Panc1 (cell line): ENCODE measurements at regions not wholly inside any gene's neighbourhood (a gene's known extent, or its start where the extent isn't known, plus 50 kb on each side); places are given as distances from the start of the nearest gene placed in this dataset.

Experiments used
- ATAC-seq: fragments of 200-7000 bp; cut with Tn5 transposase; 2 replicates; pipeline ENCODE4 v1.9.1; 2020; ENCODE audit warnings: mild to moderate bottlenecking, moderate library complexity
- BruUV-seq: library from RNA; stranded (reverse); fragments of 400-500 nt; replicated peaks from 2 replicates; lab custom pipeline; 2021; lab: Mats Ljungman, UMichigan
- CTCF ChIA-PET: fragments of 300-600 bp; sonication (Branson Sonifier 250); formaldehyde crosslinking; loops from one replicate; lab custom pipeline; 2022; ENCODE audit warnings: antibody characterized with exemption; lab: Charles Lee
- POLR2A ChIA-PET: fragments of 300-600 bp; sonication (Branson Sonifier 250); formaldehyde crosslinking; loops from one replicate; lab custom pipeline; 2022; ENCODE audit warnings: antibody characterized with exemption; lab: Charles Lee
- DNase-seq: peaks from one replicate; pipeline ENCODE4 v3.0.0-alpha.2; 2010; ENCODE audit warnings: low read depth, low spot score
- H3K27ac ChIP-seq: 2 replicates; pipeline ENCODE4 v1.5.1; 2011; ENCODE audit warnings: mild to moderate bottlenecking, low read length, inconsistent platforms
- H3K27me3 ChIP-seq: fragments of 200-500 bp; sonication (Bioruptor generic); 2 replicates; pipeline ENCODE4 v1.6.0; 2014; ENCODE audit warnings: low read length, inconsistent platforms; ENCODE audit not compliant: control insufficient read depth, insufficient read depth
- H3K36me3 ChIP-seq: fragments of 200-500 bp; sonication (Bioruptor generic); 2 replicates; pipeline ENCODE4 v1.5.1; 2014; ENCODE audit warnings: inconsistent platforms, mild to moderate bottlenecking, low read length, moderate library complexity; ENCODE audit not compliant: control insufficient read depth, insufficient read depth
- H3K4me1 ChIP-seq: 2 replicates; pipeline ENCODE4 v1.5.1; 2011; ENCODE audit warnings: inconsistent platforms, mild to moderate bottlenecking, low read length, moderate library complexity; ENCODE audit not compliant: control insufficient read depth, insufficient read depth
- H3K4me3 ChIP-seq, 2 experiments: 2 replicates each; pipeline ENCODE4 v1.5.1; 2011 to 2012; ENCODE audit warnings: low read depth in 2 of 2, low read length in 2 of 2, mild to moderate bottlenecking in 2 of 2, inconsistent platforms in 1 of 2, moderate library complexity in 1 of 2
- H3K9me3 ChIP-seq: fragments of 200-500 bp; sonication (Bioruptor generic); 2 replicates; pipeline ENCODE4 v1.5.1; 2014; ENCODE audit warnings: low read depth, mild to moderate bottlenecking, inconsistent platforms, low read length, moderate library complexity; ENCODE audit not compliant: control insufficient read depth, insufficient read depth
- CTCF ChIP-seq: fragments of 450-650 bp; IDR thresholded peaks from 2 replicates; pipeline ENCODE4 v1.5.1; 2017; ENCODE audit warnings: mild to moderate bottlenecking
- POLR2AphosphoS5 ChIP-seq: IDR thresholded peaks from 2 replicates; pipeline ENCODE4 v1.6.1; 2012; ENCODE audit warnings: mild to moderate bottlenecking, low read depth, low read length, moderate library complexity
- REST ChIP-seq, 2 experiments: IDR thresholded peaks; 2 replicates each; pipeline ENCODE4 v1.6.1; 2011 to 2012; ENCODE audit warnings: low read depth in 2 of 2, control low read depth in 1 of 2, low read length in 1 of 2, mild to moderate bottlenecking in 1 of 2, moderate library complexity in 1 of 2; ENCODE audit not compliant: insufficient read depth in 1 of 2
- SIN3A ChIP-seq: IDR thresholded peaks from 2 replicates; pipeline ENCODE4 v1.6.1; 2012; ENCODE audit warnings: low read depth, mild to moderate bottlenecking, low read length, moderate library complexity, borderline replicate concordance; ENCODE audit not compliant: insufficient read depth
- TCF7L2 ChIP-seq: IDR thresholded peaks from 2 replicates; pipeline ENCODE4 v1.6.1; 2011; ENCODE audit warnings: mild to moderate bottlenecking, low read depth, low read length, inconsistent platforms
- in situ Hi-C: cut with HindIII; loops from 2 replicates; pipeline ENCODE4 v1.10.0; 2016; ENCODE audit warnings: low sequenced_read_pairs, low pct_unique_long_range_greater_than_20kb
- intact Hi-C: fragments of 100-400 bp; cut with micrococcal nuclease; formaldehyde crosslinking; loops from one replicate; pipeline ENCODE4 v1.10.0; 2022; ENCODE audit not compliant: unreplicated experiment

- no peak for DNase-seq
- no peak overlapping the region for H3K27ac ChIP-seq
- POLR2A ChIA-PET: no interaction called here
- no peaks in the 10 kb centered on the region for H3K9me3 ChIP-seq
- in situ Hi-C loops (no loop called here), intact Hi-C loops (no loop called here)
- H3K4me3 ChIP-seq: no peak overlapping the region
- BruUV-seq: no TSS peak
- H3K27me3 ChIP-seq: no peaks in the 10 kb centered on the region; the same call in 1 of the 2 replicates
- no peaks in the 10 kb centered on the region for H3K4me1 ChIP-seq
- no peaks in the 10 kb centered on the region for H3K36me3 ChIP-seq
- CTCF ChIA-PET: no interaction called here
- no peak for ATAC-seq
- no peak for TF ChIP-seq SIN3A
- no peak for TF ChIP-seq TCF7L2
- TF ChIP-seq CTCF: no peak
- no peak for TF ChIP-seq POLR2AphosphoS5
These were observed 92.8 kb upstream of the RAD23B start for GRCh38 chr9:107190061-107190935.

GRCh38 chr9:107190936-107191290 lies 92.2 kb upstream of the RAD23B start:
- no peaks in the 10 kb centered on the region; the same call in 1 of the 2 replicates for H3K27me3 ChIP-seq

More at GRCh38 chr9:107190936-107191290, 92.2 kb upstream of the RAD23B start:
- CTCF ChIA-PET: no interaction called here
- no peaks in the 10 kb centered on the region for H3K36me3 ChIP-seq
- H3K4me3 ChIP-seq: no peak overlapping the region
- H3K27ac ChIP-seq: no peak overlapping the region
- intact Hi-C loops: no loop called here
- no peak for ATAC-seq
- in situ Hi-C loops: no loop called here
- POLR2A ChIA-PET: no interaction called here
- H3K4me1 ChIP-seq: no peaks in the 10 kb centered on the region
- no TSS peak for BruUV-seq
- TF ChIP-seq SIN3A: no peak
- TF ChIP-seq POLR2AphosphoS5: no peak
- no peak for TF ChIP-seq REST (IDR thresholded peaks at IDR 0.05; ENCODE audit: insufficient read depth in 1 of 2, low read depth in 2 of 2, low read length in 1 of 2)
- DNase-seq: no peak
- H3K9me3 ChIP-seq: no peaks in the 10 kb centered on the region
